H1 (cell line): ENCODE measurements at regions not wholly inside any gene's neighbourhood (a gene's known extent, or its start where the extent isn't known, plus 50 kb on each side); places are given as distances from the start of the nearest gene placed in this dataset.

ENCODE experiments used
- JUND ChIP-seq: IDR thresholded peaks from 2 replicates; pipeline ENCODE4 v1.6.1; 2011; ENCODE audit warnings: mild to moderate bottlenecking, improper control_type of control experiment, low read length
- POLR2AphosphoS5 ChIP-seq: IDR thresholded peaks from 2 replicates; pipeline ENCODE4 v1.6.1; 2011; ENCODE audit warnings: low read depth, low read length

DNA sequence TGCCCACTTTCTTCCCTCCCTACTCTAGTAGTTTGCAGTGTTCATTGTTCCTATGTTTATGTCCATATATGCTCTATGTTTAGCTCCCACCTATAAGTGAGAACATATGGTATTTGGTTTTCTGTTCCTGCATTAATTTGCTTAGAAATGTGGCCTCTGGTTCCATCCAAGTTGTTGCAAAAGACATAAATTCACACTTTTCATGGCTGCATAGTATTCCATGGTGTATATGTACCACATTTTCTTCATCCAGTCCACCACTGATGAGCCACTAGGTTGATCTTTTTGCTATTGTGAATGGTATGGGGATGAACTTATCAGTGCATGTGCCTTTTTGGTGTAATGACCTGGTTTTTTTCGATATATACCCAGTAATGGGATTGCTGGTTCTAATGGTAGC lies 1089.1 kb downstream of the GRM8 start (continued):
- TF ChIP-seq JUND = no peak
- TF ChIP-seq POLR2AphosphoS5 = no peak
